Stimulated activated naive CD8-positive, alpha-beta T cell treated with anti-CD3 and anti-CD28 coated beads, Interleukin-15, amount 100 ng/mL, for 72 hours (primary cell): ENCODE measurements at regions not wholly inside any gene's neighbourhood (a gene's known extent, or its start where the extent isn't known, plus 50 kb on each side); places are given as distances from the start of the nearest gene placed in this dataset.
"Not testable (repeated sequence)": the region's sequence is repeated elsewhere in the genome, so short reads cannot be mapped to it uniquely, and the experiment has no call there.

ENCODE experiments used
- ATAC-seq: fragments of 150-1000 bp; cut with Tn5 transposase; 2 replicates; pipeline ENCODE4 v1.10.0; 2021; ENCODE audit warnings: mild to moderate bottlenecking, moderate library complexity
- DNase-seq, 2 donors: peaks; one replicate each; pipeline ENCODE4 v3.0.0; 2021 to 2022
- H3K27ac Mint-ChIP-seq, 2 donors: one replicate each; pipeline ENCODE4 v1.8.0; 2022; ENCODE audit warnings: mild to moderate bottlenecking in 2 of 2, mixed read lengths in 2 of 2, moderate library complexity in 2 of 2
- H3K27me3 Mint-ChIP-seq: one replicate; pipeline ENCODE4 v1.8.0; 2022; ENCODE audit warnings: mixed read lengths
- H3K4me1 Mint-ChIP-seq: one replicate; pipeline ENCODE4 v1.8.0; 2022; ENCODE audit warnings: mild to moderate bottlenecking, mixed read lengths
- H3K4me3 Mint-ChIP-seq, 2 donors: one replicate each; pipeline ENCODE4 v1.8.0; 2022; ENCODE audit warnings: mild to moderate bottlenecking in 2 of 2, mixed read lengths in 2 of 2, moderate library complexity in 1 of 2
- H3K9me3 Mint-ChIP-seq, 2 donors: one replicate each; pipeline ENCODE4 v1.8.0; 2022; ENCODE audit warnings: mixed read lengths in 2 of 2

DNA sequence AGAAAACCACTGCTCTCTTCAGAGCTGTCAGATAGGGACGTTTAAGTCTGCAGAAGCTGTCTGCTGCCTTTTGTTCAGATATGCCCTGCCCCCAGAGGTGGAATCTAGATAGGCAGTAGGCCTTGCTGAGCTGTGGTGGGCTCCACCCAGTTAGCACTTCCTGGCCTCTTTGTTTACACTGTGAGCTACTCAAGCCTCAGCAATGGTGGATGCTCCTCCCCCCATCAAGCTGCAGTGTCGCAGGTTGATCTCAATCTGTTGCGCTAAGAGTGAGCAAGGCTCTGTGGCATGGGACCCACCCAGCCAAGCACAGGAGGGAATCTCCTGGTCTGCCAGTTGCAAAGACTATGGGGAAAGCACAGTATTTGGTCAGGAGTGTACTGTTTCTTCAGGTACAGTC lies 59.2 kb upstream of the ZNF641 start:
- Mint-ChIP-seq H3K9me3 (peaks cover 22 to 43% of the 10 kb centered on the region in 2 donors), H3K4me1 (peaks cover 14% of the 10 kb centered on the region)
- ATAC-seq, H3K4me3 Mint-ChIP-seq, H3K27ac Mint-ChIP-seq, H3K27me3 Mint-ChIP-seq: not testable (repeated sequence)
- DNase-seq: peak; percentile 4 to 13

- Mint-ChIP-seq H3K9me3 (peaks cover 17 to 41% of the 10 kb centered on the region in 2 donors), H3K4me1 (peaks cover 14% of the 10 kb centered on the region)
Measured at GRCh38 chr12:48413388-48413787, 59.0 kb upstream of the ANP32D start.

GRCh38 chr12:48414021-48414420 lies 58.3 kb upstream of the ANP32D start:
- Mint-ChIP-seq H3K4me1 (peaks cover 13% of the 10 kb centered on the region), H3K9me3 (peaks cover 17 to 39% of the 10 kb centered on the region in 2 donors), H3K4me3 (no peak overlapping the region), H3K27ac (no peak overlapping the region), H3K27me3 (no peaks in the 10 kb centered on the region)
- no peak for ATAC-seq
- no peak for DNase-seq

More at GRCh38 chr12:48413388-48413787, 59.0 kb upstream of the ANP32D start:
- Mint-ChIP-seq H3K4me3 (no peak overlapping the region), H3K27me3 (no peaks in the 10 kb centered on the region), H3K27ac (no peak overlapping the region)
- DNase-seq: no peak
- no peak for ATAC-seq

- no peak overlapping the region for H3K27ac Mint-ChIP-seq
Measured at GRCh38 chr12:48419116-48419935, 53.0 kb upstream of the ANP32D start.

GRCh38 chr12:48420039-48420775 lies 52.2 kb upstream of the ANP32D start:
- peaks cover 16 to 27% of the 10 kb centered on the region in 2 donors for H3K9me3 Mint-ChIP-seq
- ATAC-seq: no peak
- no peaks in the 10 kb centered on the region for H3K4me1 Mint-ChIP-seq
- H3K4me3 Mint-ChIP-seq: no peak overlapping the region
- no peak for DNase-seq
- no peaks in the 10 kb centered on the region for H3K27me3 Mint-ChIP-seq
- H3K27ac Mint-ChIP-seq: no peak overlapping the region

More at GRCh38 chr12:48419116-48419935, 53.0 kb upstream of the ANP32D start:
- Mint-ChIP-seq H3K4me1 (no peaks in the 10 kb centered on the region), H3K9me3 (peaks cover 16 to 36% of the 10 kb centered on the region in 2 donors), H3K4me3 (no peak overlapping the region), H3K27me3 (no peaks in the 10 kb centered on the region)
- DNase-seq: no peak
- ATAC-seq: no peak

- H3K4me3 Mint-ChIP-seq: no peak overlapping the region
- peaks cover 9 to 15% of the 10 kb centered on the region in 2 donors for H3K9me3 Mint-ChIP-seq
- no peak overlapping the region for H3K27ac Mint-ChIP-seq
- DNase-seq (no peak), ATAC-seq (no peak)
- H3K27me3 Mint-ChIP-seq: no peaks in the 10 kb centered on the region
- H3K4me1 Mint-ChIP-seq: no peaks in the 10 kb centered on the region
Measured at GRCh38 chr12:48422060-48422459, 50.3 kb upstream of the ANP32D start.
